Fibroblast of lung (primary cell): ENCODE measurements at regions not wholly inside any gene's neighbourhood (a gene's known extent, or its start where the extent isn't known, plus 50 kb on each side); places are given as distances from the start of the nearest gene placed in this dataset.

Source experiments
- DNase-seq, 2 donors: peaks; one replicate each; pipeline versions ENCODE4 v3.0.0 to v3.0.0-alpha.2; 2010; ENCODE audit warnings: low read depth in 2 of 2
- H2AFZ ChIP-seq: 2 replicates; pipeline ENCODE4 v1.5.1; 2012; ENCODE audit warnings: low read length, control low read depth, inconsistent platforms
- H3K27ac ChIP-seq: 2 replicates; pipeline ENCODE4 v1.5.1; 2011; ENCODE audit warnings: low read length, control low read depth; ENCODE audit not compliant: insufficient read depth
- H3K27me3 ChIP-seq: 2 replicates; pipeline ENCODE4 v1.5.1; 2011; ENCODE audit warnings: mild to moderate bottlenecking, low read length; ENCODE audit not compliant: control insufficient read depth, insufficient read depth
- H3K36me3 ChIP-seq: 2 replicates; pipeline ENCODE4 v1.5.1; 2011; ENCODE audit warnings: low read length; ENCODE audit not compliant: control insufficient read depth, insufficient read depth
- H3K4me1 ChIP-seq: 2 replicates; pipeline ENCODE4 v1.5.1; 2011; ENCODE audit warnings: low read length; ENCODE audit not compliant: control insufficient read depth, insufficient read depth; ENCODE audit errors: extremely low read depth
- H3K4me2 ChIP-seq: 2 replicates; pipeline ENCODE4 v1.5.1; 2011; ENCODE audit warnings: low read length, control low read depth; ENCODE audit not compliant: insufficient read depth; ENCODE audit errors: extremely low read depth
- H3K4me3 ChIP-seq, 4 experiments: fragments of 200-600 bp in 1 of 4; sonication (generic) in 1 of 4; replicated peaks in 1 of 4; 2 replicates each; pipeline ENCODE4 v1.5.1; 2011 to 2016; ENCODE audit warnings: low read length in 4 of 4, low read depth in 3 of 4, mild to moderate bottlenecking in 3 of 4, control low read depth in 2 of 4, inconsistent platforms in 1 of 4, mixed read lengths in 1 of 4; ENCODE audit not compliant: insufficient read depth in 1 of 4; ENCODE audit errors: control extremely low read depth in 1 of 4
- H3K79me2 ChIP-seq: 2 replicates; pipeline ENCODE4 v1.5.1; 2012; ENCODE audit warnings: mild to moderate bottlenecking, low read length, inconsistent platforms; ENCODE audit not compliant: control insufficient read depth, insufficient read depth
- H3K9ac ChIP-seq: 2 replicates; pipeline ENCODE4 v1.5.1; 2011; ENCODE audit warnings: mild to moderate bottlenecking, low read length, control low read depth; ENCODE audit not compliant: insufficient read depth
- H3K9me3 ChIP-seq: 2 replicates; pipeline ENCODE4 v1.5.1; 2012; ENCODE audit warnings: low read depth, low read length; ENCODE audit not compliant: control insufficient read depth, insufficient read depth
- H4K20me1 ChIP-seq: 2 replicates; pipeline ENCODE4 v1.5.1; 2011; ENCODE audit warnings: low read length; ENCODE audit not compliant: control insufficient read depth, insufficient read depth; ENCODE audit errors: extremely low read depth
- CTCF ChIP-seq, 2 donors: IDR thresholded peaks in 1 of 2; conservative IDR thresholded peaks in 1 of 2; 1 replicate in 1 of 2; 2 replicates in 1 of 2; pipeline ENCODE4 v1.5.1; 2011 to 2012; ENCODE audit warnings: low read length in 2 of 2, control low read depth in 1 of 2, inconsistent platforms in 1 of 2, low read depth in 1 of 2, mild to moderate bottlenecking in 1 of 2
- EZH2 ChIP-seq: IDR thresholded peaks from 2 replicates; pipeline ENCODE4 v1.5.1; 2012; ENCODE audit warnings: low read length, control low read depth, mild to moderate bottlenecking; ENCODE audit errors: missing control alignments

GRCh38 chr21:27143476-27143875 is 176.6 kb upstream of the ADAMTS5 start:
- Histone ChIP-seq H3K79me2 (no peaks in the 10 kb centered on the region), H4K20me1 (no peaks in the 10 kb centered on the region), H3K27me3 (no peaks in the 10 kb centered on the region), H2AFZ (no peak overlapping the region), H3K36me3 (no peaks in the 10 kb centered on the region), H3K9ac (no peak overlapping the region), H3K4me2 (no peak overlapping the region), H3K4me1 (no peaks in the 10 kb centered on the region), H3K4me3 (no peak overlapping the region), H3K9me3 (no peaks in the 10 kb centered on the region), H3K27ac (no peak overlapping the region)
- DNase-seq, result no peak
- TF ChIP-seq EZH2 (no peak), CTCF (conservative IDR thresholded peaks at IDR 0.05 in 1 of 2, IDR thresholded peaks at IDR 0.05 in 1 of 2; ENCODE audit: low read depth in 1 of 2, low read length in 2 of 2) (no peak)

- no peak overlapping the region for H2AFZ ChIP-seq
- H3K4me3 ChIP-seq, result no peak overlapping the region
- H3K36me3 ChIP-seq, result no peaks in the 10 kb centered on the region
- H3K9me3 ChIP-seq, result no peaks in the 10 kb centered on the region
- H3K27me3 ChIP-seq, result no peaks in the 10 kb centered on the region
- TF ChIP-seq EZH2 (no peak), CTCF (conservative IDR thresholded peaks at IDR 0.05 in 1 of 2, IDR thresholded peaks at IDR 0.05 in 1 of 2; ENCODE audit: low read depth in 1 of 2, low read length in 2 of 2) (no peak)
- DNase-seq, result no peak
- H3K4me2 ChIP-seq, result no peak overlapping the region
- no peaks in the 10 kb centered on the region for H3K4me1 ChIP-seq
- no peak overlapping the region for H3K27ac ChIP-seq
- no peak overlapping the region for H3K9ac ChIP-seq
- no peaks in the 10 kb centered on the region for H4K20me1 ChIP-seq
- H3K79me2 ChIP-seq, result no peaks in the 10 kb centered on the region
Observed at GRCh38 chr21:27139526-27139925, 172.6 kb upstream of the ADAMTS5 start.

GRCh38 chr21:27134516-27134915 is 167.6 kb upstream of the ADAMTS5 start:
- TF ChIP-seq CTCF (conservative IDR thresholded peaks at IDR 0.05 in 1 of 2, IDR thresholded peaks at IDR 0.05 in 1 of 2; ENCODE audit: low read depth in 1 of 2, low read length in 2 of 2) (no peak), EZH2 (no peak)
- H3K9ac ChIP-seq, result no peak overlapping the region

More at GRCh38 chr21:27134516-27134915, 167.6 kb upstream of the ADAMTS5 start:
- Histone ChIP-seq H2AFZ (no peak overlapping the region), H3K4me1 (no peaks in the 10 kb centered on the region), H3K36me3 (no peaks in the 10 kb centered on the region), H3K9me3 (no peaks in the 10 kb centered on the region), H4K20me1 (no peaks in the 10 kb centered on the region), H3K27me3 (no peaks in the 10 kb centered on the region), H3K4me3 (no peak overlapping the region), H3K79me2 (no peaks in the 10 kb centered on the region), H3K27ac (no peak overlapping the region), H3K4me2 (no peak overlapping the region)
- DNase-seq, result peak; percentile 2 to 27
